GM23338 (cell line): ENCODE measurements at regions not wholly inside any gene's neighbourhood (a gene's known extent, or its start where the extent isn't known, plus 50 kb on each side); places are given as distances from the start of the nearest gene placed in this dataset.

Source experiments
- ATAC-seq: fragments of 200-7000 bp; cut with Tn5 transposase; 3 replicates; pipeline ENCODE4 v1.9.1; 2020
- DNase-seq: peaks from one replicate; pipeline ENCODE4 v3.0.0-alpha.2; 2015; ENCODE audit warnings: low spot score
- H2AFZ ChIP-seq: fragments of 200-600 bp; sonication (generic); 2 replicates; pipeline ENCODE4 v1.8.0; 2016; ENCODE audit warnings: antibody characterized with exemption, mild to moderate bottlenecking, moderate library complexity
- H3F3A ChIP-seq: fragments of 200-600 bp; sonication (generic); replicated peaks from 2 replicates; pipeline ENCODE4 v1.8.0; 2017; ENCODE audit warnings: antibody characterized with exemption, mixed run types, low read depth
- H3K27ac ChIP-seq: fragments of 200-600 bp; sonication (generic); 2 replicates; pipeline ENCODE4 v1.6.1; 2016; ENCODE audit warnings: low read depth
- H3K27me3 ChIP-seq: fragments of 200-600 bp; sonication (generic); 2 replicates; pipeline ENCODE4 v1.8.0; 2016; ENCODE audit warnings: mild to moderate bottlenecking, mixed run types, moderate library complexity; ENCODE audit not compliant: insufficient read depth
- H3K36me3 ChIP-seq: fragments of 200-600 bp; sonication (generic); 2 replicates; pipeline ENCODE4 v1.8.0; 2016; ENCODE audit warnings: mild to moderate bottlenecking; ENCODE audit not compliant: insufficient read depth
- H3K4me1 ChIP-seq: fragments of 200-600 bp; sonication (generic); 2 replicates; pipeline ENCODE4 v1.8.0; 2016; ENCODE audit warnings: mild to moderate bottlenecking, moderate library complexity; ENCODE audit not compliant: insufficient read depth
- H3K4me2 ChIP-seq: fragments of 200-600 bp; sonication (generic); 2 replicates; pipeline ENCODE4 v1.7.1; 2017; ENCODE audit warnings: mixed run types
- H3K4me3 ChIP-seq: fragments of 200-600 bp; sonication (generic); 2 replicates; pipeline ENCODE4 v1.6.1; 2016; ENCODE audit warnings: mixed run types
- H3K79me2 ChIP-seq: fragments of 200-600 bp; sonication (generic); replicated peaks from 2 replicates; pipeline ENCODE4 v1.8.0; 2017; ENCODE audit warnings: mild to moderate bottlenecking; ENCODE audit not compliant: insufficient read depth
- H3K9me2 ChIP-seq: fragments of 200-600 bp; sonication (generic); 2 replicates; pipeline ENCODE4 v1.8.0; 2017; ENCODE audit not compliant: insufficient read depth
- H4K20me1 ChIP-seq: fragments of 200-600 bp; sonication (generic); replicated peaks from 2 replicates; pipeline ENCODE4 v1.8.0; 2017; ENCODE audit warnings: mild to moderate bottlenecking; ENCODE audit not compliant: insufficient read depth
- H3K27ac Mint-ChIP-seq: 2 replicates; pipeline ENCODE4 v1.8.0; 2020; ENCODE audit warnings: inconsistent platforms, mild to moderate bottlenecking, moderate library complexity, mixed read lengths
- H3K27me3 Mint-ChIP-seq: 3 replicates; pipeline ENCODE4 v1.8.0; 2022; ENCODE audit warnings: low read depth, mild to moderate bottlenecking, moderate library complexity, mixed read lengths, inconsistent platforms; ENCODE audit not compliant: insufficient read depth, poor library complexity
- H3K36me3 Mint-ChIP-seq: 3 replicates; pipeline ENCODE4 v1.8.0; 2021; ENCODE audit warnings: low read depth, mild to moderate bottlenecking, inconsistent platforms, moderate library complexity, mixed read lengths
- H3K4me1 Mint-ChIP-seq: 3 replicates; pipeline ENCODE4 v1.8.0; 2020; ENCODE audit warnings: mild to moderate bottlenecking, inconsistent platforms, mixed read lengths
- H3K4me3 Mint-ChIP-seq: 3 replicates; pipeline ENCODE4 v1.8.0; 2021; ENCODE audit warnings: moderate library complexity, mild to moderate bottlenecking, inconsistent platforms, mixed read lengths
- H3K9me3 Mint-ChIP-seq: 3 replicates; pipeline ENCODE4 v1.8.0; 2020; ENCODE audit warnings: moderate library complexity, mild to moderate bottlenecking, inconsistent platforms, mixed read lengths
- CREB1 ChIP-seq: fragments of 250-450 bp; sonication (Bioruptor Pico); IDR thresholded peaks from 2 replicates; pipeline ENCODE4 v1.5.0; 2020; ENCODE audit warnings: low read depth, mild to moderate bottlenecking, moderate library complexity
- ETS1 ChIP-seq: IDR thresholded peaks from 2 replicates; pipeline ENCODE4 v1.6.1; 2016; ENCODE audit warnings: antibody characterized with exemption
- EZH2 ChIP-seq: fragments of 200-600 bp; sonication (generic); IDR thresholded peaks from one replicate; pipeline ENCODE4 v1.8.0; 2017; ENCODE audit warnings: antibody characterized with exemption, mild to moderate bottlenecking, low read depth; ENCODE audit not compliant: unreplicated experiment
- EZH2phosphoT487 ChIP-seq: fragments of 200-600 bp; sonication (generic); IDR thresholded peaks from one replicate; pipeline ENCODE4 v1.8.1; 2018; ENCODE audit warnings: antibody characterized with exemption; ENCODE audit not compliant: unreplicated experiment
- JUNB ChIP-seq: IDR thresholded peaks from one replicate; pipeline ENCODE4 v1.6.1; 2016; ENCODE audit warnings: antibody characterized with exemption; ENCODE audit not compliant: unreplicated experiment
- REST ChIP-seq: IDR thresholded peaks from one replicate; pipeline ENCODE4 v1.6.1; 2018; ENCODE audit warnings: antibody characterized with exemption; ENCODE audit not compliant: unreplicated experiment
- STAT1 ChIP-seq: IDR thresholded peaks from one replicate; pipeline ENCODE4 v1.6.1; 2016; ENCODE audit warnings: antibody characterized with exemption; ENCODE audit not compliant: unreplicated experiment
- ZNF114 ChIP-seq: fragments of 250-450 bp; sonication (Bioruptor Pico); IDR thresholded peaks from 2 replicates; pipeline ENCODE4 v1.5.0; 2020; ENCODE audit warnings: mild to moderate bottlenecking, moderate library complexity
- ZNF331 ChIP-seq: fragments of 250-450 bp; sonication (Bioruptor Pico); IDR thresholded peaks from 2 replicates; pipeline ENCODE4 v1.5.0; 2020; ENCODE audit warnings: low read depth, mild to moderate bottlenecking, moderate library complexity
- ZNF462 ChIP-seq: fragments of 250-450 bp; sonication (Bioruptor Pico); IDR thresholded peaks from 2 replicates; pipeline ENCODE4 v1.5.0; 2020; ENCODE audit warnings: mild to moderate bottlenecking, moderate library complexity

- TF ChIP-seq STAT1 (no peak), JUNB (no peak)
These were observed 158.7 kb upstream of the FST start (continued) for GRCh38 chr5:53321721-53322120.

- Histone ChIP-seq H3K4me2 (no peak overlapping the region), H3K27me3 (no peaks in the 10 kb centered on the region), H3K9me2 (no peaks in the 10 kb centered on the region), H3K4me1 (no peaks in the 10 kb centered on the region), H3K27ac (no peak overlapping the region), H3K36me3 (no peaks in the 10 kb centered on the region), H4K20me1 (no peaks in the 10 kb centered on the region), H3F3A (no peaks in the 10 kb centered on the region), H3K4me3 (no peak overlapping the region), H2AFZ (no peak overlapping the region), H3K79me2 (no peaks in the 10 kb centered on the region)
- ATAC-seq: no peak
- Mint-ChIP-seq H3K36me3 (no peaks in the 10 kb centered on the region), H3K27me3 (no peaks in the 10 kb centered on the region), H3K27ac (no peak overlapping the region), H3K4me3 (no peak overlapping the region), H3K9me3 (no peaks in the 10 kb centered on the region), H3K4me1 (peaks cover 3% of the 10 kb centered on the region; the same call in 2 of the 3 replicates)
- TF ChIP-seq JUNB (no peak), ZNF331 (CRISPR knock-in tag) (no peak), EZH2phosphoT487 (no peak), STAT1 (no peak), EZH2 (no peak), ZNF462 (CRISPR knock-in tag) (no peak), REST (no peak), ZNF114 (CRISPR knock-in tag) (no peak), ETS1 (no peak), CREB1 (CRISPR knock-in tag) (no peak)
- no peak for DNase-seq
These were observed 158.2 kb upstream of the FST start for GRCh38 chr5:53322257-53322656.
